ENCODE measurements at regions not wholly inside any gene's neighbourhood (a gene's known extent, or its start where the extent isn't known, plus 50 kb on each side); places are given as distances from the start of the nearest gene placed in this dataset.

DNA sequence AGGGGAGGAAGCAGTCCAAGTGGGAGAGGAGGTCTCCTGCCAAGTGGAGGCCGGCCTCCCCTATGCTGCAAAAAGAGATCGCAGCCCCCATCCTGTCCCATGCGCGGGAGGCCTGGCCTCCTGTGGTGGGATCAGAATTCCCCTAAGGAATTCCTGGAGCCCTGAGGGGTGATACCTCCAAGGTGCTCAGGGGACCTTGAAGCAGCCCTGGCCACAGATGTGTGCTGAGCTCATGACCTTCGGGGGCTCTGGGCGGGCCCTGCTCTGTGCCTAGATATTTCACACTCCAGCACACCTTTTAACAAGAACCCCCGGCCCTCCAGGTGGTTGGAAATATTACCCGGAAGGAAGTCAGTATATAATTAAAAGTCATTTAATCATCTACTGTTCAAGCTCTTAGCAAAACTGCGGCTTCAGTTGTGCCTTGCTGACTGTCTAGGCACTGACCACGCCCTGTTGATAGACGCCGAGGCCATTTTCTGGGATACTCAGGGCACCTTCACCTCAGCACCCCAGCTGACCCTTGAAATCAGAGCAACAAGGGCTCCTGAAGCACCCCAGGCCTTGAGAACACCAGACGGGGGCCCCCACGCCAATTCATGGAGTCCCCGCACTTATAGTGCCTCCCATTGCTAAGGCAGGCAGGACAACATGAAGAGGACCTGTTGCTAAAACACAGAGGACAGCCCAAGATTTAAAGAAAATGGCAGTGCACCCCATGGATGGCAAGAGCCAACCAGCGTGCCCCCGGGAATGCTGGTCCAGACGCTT, 119.1 kb downstream of the NDUFA10 start:
- no peak for DNase-seq (ENCODE audit: low read depth in 1 of 2, low spot score in 1 of 2)

GRCh38 chr2:239905306-239905705, 119.8 kb downstream of the NDUFA10 start:
- DNase-seq (ENCODE audit: low read depth in 1 of 2, low spot score in 1 of 2): no peak

DNA sequence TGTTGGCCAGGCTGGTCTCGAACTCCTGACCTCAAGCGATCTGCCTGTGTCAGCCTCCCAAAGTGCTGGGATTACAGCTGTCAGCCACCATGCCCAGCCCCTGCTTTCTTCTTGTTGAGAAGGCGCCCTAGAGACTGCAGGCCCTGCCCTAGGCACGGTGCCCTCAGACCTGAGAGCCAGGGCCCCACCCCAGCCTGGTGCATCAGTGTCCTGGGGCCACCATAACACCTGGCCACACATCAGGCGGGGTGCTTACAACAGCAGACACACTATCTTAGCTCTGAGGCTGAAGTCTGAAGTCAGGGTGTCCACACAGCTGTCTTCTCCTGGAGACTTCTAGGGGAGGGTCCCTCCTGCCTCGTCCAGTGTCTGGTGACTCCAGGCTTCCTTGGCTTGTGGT, 120.6 kb downstream of the NDUFA10 start:
- DNase-seq (ENCODE audit: low read depth in 1 of 2, low spot score in 1 of 2): no peak

- no peak for DNase-seq (ENCODE audit: low read depth in 1 of 2, low spot score in 1 of 2)
Measured at GRCh38 chr2:239903803-239904202, 121.3 kb downstream of the NDUFA10 start.

- DNase-seq (ENCODE audit: low read depth in 1 of 2, low spot score in 1 of 2): no peak
Measured at GRCh38 chr2:239903210-239903609, 121.9 kb downstream of the NDUFA10 start.

DNA sequence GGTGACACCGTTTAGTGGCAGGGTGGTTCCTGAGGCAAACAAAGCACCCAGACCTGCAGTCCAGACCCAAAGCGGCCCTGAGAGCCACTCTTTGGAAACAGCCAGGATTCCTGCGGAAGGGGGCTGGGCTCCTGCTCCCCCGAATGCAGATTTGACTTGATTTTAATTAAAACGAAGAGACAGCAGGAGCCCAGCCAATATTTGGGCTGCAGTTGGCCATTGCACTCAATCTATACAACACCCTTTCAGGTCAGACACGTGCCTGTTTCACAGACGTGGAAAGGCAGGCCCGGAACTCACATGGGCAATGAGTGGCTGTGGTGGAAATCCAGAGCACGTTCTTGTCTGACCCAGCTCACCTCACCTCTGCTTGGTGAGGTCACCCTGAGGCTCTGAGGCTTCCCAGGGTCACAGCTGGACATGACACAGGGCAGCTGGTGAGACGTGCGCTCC, 122.4 kb downstream of the NDUFA10 start:
- DNase-seq (ENCODE audit: low read depth in 1 of 2, low spot score in 1 of 2): no peak

- no peak for DNase-seq (ENCODE audit: low read depth in 1 of 2, low spot score in 1 of 2)
Measured at GRCh38 chr2:239898292-239898925, 126.7 kb downstream of the NDUFA10 start.

- no peak for DNase-seq (ENCODE audit: low read depth in 1 of 2, low spot score in 1 of 2)
Measured at GRCh38 chr2:239897596-239898235, 127.4 kb downstream of the NDUFA10 start.

DNA sequence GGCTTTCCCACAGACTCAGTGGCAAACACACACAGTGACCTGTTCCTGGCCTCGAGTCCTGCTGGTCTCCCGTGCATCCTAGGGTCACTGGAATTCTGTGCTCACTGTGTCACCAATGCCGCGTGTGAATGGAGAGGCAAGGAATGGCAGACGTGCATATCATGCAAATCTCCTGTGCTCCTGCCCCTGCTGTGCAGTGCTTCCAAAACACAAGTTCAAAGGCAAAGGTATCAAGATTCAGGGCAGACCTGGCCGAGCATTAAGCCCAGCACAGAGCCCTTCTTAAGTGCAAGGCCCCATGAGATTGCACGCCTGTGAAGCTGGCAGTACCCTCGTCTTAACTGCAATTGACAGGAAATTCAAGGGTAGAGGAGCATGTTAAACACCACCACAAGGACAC, 129.1 kb downstream of the NDUFA10 start:
- no peak for DNase-seq (ENCODE audit: low read depth in 1 of 2, low spot score in 1 of 2)

DNA sequence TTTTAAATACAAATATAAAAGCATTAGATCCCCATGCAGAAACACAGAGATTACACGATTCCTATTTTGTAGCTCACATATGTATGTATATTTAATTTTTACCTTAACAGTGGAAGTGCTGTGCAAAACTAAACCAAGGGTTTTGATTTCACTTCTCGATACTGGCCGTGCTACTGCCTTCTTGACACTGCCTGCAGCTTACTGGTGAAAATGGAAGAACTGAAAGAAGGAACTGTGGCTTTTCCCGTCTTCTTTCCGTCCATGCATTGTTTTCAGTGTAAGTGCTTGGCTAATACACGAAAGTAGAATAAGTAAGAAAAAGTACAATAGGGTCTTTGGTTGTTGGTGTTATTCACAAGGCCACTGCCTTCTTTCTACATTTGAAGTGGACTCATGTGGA, 129.5 kb downstream of the NDUFA10 start:
- DNase-seq (ENCODE audit: low read depth in 1 of 2, low spot score in 1 of 2): no peak

DNA sequence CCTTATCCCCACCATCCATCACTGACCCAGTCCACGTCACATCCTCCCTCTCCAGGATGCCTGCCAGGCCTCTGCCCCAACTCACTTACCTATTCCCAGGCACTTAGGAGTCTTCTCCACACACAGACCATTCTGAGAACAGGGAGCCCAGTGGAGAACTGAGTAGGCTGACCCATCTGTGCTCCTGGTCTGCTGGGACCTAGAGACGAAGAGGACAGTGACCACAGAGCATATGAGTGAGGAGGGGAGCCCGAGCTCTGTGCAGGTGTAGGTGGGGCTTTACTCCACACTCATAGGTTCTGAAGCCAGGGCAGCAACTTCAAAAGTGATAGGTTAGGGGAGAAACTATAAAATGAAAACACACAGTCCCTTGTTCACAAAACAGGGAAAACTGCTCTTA, 130.0 kb downstream of the NDUFA10 start:
- no peak for DNase-seq (ENCODE audit: low read depth in 1 of 2, low spot score in 1 of 2)

GRCh38 chr2:239894276-239894675, 130.9 kb downstream of the NDUFA10 start:
- no peak for DNase-seq (ENCODE audit: low read depth in 1 of 2, low spot score in 1 of 2)

DNA sequence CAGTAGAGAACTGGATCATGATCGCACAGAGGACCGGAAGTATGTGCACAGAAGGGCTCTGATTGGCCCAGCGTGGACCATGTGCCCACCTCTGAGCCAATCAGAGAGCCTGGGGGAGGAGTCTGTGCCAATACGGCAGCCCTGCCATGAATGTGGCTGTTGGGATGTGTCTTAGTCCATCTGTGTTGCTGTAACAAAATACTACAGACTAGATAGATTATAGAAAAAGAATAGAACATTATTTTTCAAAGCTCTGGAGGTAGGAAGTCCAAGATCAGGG, 132.0 kb downstream of the NDUFA10 start:
- no peak for DNase-seq (ENCODE audit: low read depth in 1 of 2, low spot score in 1 of 2)

GRCh38 chr2:239892441-239893235, 132.5 kb downstream of the NDUFA10 start:
- no peak for DNase-seq (ENCODE audit: low read depth in 1 of 2, low spot score in 1 of 2)

GRCh38 chr2:239891698-239892097, 133.4 kb downstream of the NDUFA10 start:
- DNase-seq (ENCODE audit: low read depth in 1 of 2, low spot score in 1 of 2): no peak

DNA sequence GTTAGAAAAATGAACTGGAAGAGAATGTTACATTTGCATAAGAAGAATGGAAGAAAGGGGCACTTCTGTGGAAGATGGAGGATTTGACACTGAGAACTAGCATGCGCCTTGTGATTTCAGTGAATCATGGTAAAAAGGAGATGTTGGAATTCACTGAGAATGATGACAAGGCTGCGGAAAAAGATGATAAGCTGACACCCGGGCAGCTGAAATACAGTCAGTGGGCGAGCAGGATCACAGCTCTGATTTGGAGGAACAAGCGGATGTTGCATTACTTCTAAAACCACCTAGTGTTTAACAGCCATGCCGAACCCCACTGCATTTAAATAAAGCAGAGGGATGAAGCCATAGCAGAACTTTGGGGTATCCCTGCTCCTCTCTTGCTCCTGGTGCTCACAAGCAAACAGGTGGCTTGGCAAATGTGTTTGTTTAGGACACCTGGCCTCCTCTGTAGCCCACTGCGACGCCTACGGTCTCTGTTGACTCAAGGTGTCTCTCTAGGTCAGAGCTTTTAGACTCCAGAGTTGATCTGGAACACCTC, 134.9 kb downstream of the NDUFA10 start:
- DNase-seq (ENCODE audit: low read depth in 1 of 2, low spot score in 1 of 2): no peak

DNA sequence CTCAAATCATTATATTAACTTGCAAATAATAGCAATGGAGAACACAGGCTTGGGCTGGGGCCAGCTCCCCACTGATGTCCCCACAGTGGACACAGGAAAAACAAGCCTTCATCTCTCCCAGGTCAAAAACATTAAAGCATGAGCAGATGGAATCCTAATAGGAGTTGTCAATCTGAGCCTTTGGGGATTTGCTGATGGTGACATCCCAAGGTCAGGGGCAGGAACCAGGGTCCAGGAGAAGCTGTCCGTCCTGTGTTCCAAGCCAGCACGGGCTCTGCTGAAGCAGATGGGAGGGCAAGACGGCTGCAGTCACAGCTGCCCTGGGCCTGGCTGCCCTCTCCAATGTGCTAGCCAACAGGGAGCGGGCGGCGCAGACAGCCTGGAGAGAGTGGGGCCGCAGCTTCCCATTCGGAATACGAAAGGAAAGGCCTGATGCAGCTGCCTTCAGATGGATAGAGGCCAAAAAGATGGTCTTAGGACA, 135.5 kb downstream of the NDUFA10 start:
- DNase-seq (ENCODE audit: low read depth in 1 of 2, low spot score in 1 of 2): no peak

- no peak for DNase-seq (ENCODE audit: low read depth in 1 of 2, low spot score in 1 of 2)
Measured at GRCh38 chr2:239887604-239888003, 137.5 kb downstream of the NDUFA10 start.

DNA sequence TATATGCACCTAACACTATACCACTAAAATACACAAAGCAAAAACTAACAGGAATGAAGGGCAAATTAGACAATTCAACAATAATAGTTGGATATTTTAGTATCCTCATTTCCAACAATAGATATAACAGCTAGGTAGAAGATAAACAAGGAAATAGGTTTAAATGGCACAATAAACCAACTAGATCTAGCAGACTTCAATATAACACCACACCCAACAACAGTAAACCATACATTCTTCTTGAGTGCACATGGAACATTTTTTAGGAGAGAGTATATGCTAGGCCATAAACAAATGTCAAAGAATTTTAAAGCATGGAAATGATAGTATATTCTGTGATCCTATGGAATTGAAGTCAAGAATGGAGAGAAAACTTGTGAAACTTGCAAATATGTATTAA, 138.4 kb downstream of the NDUFA10 start:
- no peak for DNase-seq (ENCODE audit: low read depth in 1 of 2, low spot score in 1 of 2)

GRCh38 chr2:239884875-239885274, 140.3 kb downstream of the NDUFA10 start:
- no peak for DNase-seq (ENCODE audit: low read depth in 1 of 2, low spot score in 1 of 2)

GRCh38 chr2:239884051-239884405, 141.1 kb downstream of the NDUFA10 start:
- no peak for DNase-seq (ENCODE audit: low read depth in 1 of 2, low spot score in 1 of 2)

All from activated CD4-positive, alpha-beta T cell treated with anti-CD3 and anti-CD28 coated beads, Interleukin-2, amount 50 U/mL, for 24 hours (primary cell).